ENCODE measurements at regions not wholly inside any gene's neighbourhood (a gene's known extent, or its start where the extent isn't known, plus 50 kb on each side); places are given as distances from the start of the nearest gene placed in this dataset.
"Not testable (repeated sequence)": the region's sequence is repeated elsewhere in the genome, so short reads cannot be mapped to it uniquely, and the experiment has no call there.

DNA sequence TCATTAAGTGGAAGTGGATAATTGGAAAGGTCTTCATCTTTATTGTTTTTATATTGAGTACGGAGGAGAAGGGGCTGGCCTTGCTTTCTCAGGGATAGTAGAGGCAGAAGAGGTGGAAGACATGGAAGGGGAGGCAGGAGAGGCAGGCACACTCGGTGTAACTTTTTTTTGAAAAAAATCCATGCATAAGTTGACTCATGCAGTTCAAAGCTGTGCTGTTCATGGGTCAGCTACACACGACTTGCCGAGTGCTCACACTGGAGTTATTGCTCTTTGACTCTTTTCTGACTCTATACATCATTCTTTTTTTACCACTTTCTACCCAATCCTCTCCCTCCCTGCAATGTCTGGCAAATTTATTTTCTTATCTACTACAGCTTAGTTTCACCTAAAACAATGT lies 158.3 kb upstream of the AADAT start:
- DNase-seq: no peak

GRCh38 chr4:170247596-170247995 lies 157.8 kb upstream of the AADAT start:
- DNase-seq: no peak

GRCh38 chr4:170243662-170244288 lies 154.0 kb upstream of the AADAT start:
- DNase-seq: no peak

GRCh38 chr4:170242471-170242870 lies 152.7 kb upstream of the AADAT start:
- DNase-seq: no peak

GRCh38 chr4:170234800-170235199 lies 145.0 kb upstream of the AADAT start:
- no peak for DNase-seq

DNA sequence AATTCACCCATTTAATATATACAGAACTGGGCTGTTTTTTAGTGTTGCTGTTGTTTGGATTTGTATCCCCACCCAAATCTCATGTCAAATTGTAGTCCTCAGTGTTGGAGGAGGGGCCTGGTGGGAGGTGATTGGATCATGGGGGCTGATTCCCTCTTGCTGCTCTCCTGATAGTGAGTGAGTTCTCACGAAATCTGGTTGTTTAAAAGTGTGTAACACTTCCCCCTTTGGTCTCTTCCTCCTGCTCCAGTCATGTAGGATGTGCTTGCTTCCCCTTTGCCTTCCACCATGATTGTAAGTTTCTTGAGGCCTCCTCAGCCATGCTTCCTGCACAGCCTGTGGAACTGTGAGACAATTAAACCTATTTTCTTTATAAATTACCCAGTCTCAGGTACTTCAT lies 141.6 kb upstream of the AADAT start:
- no peak for DNase-seq

GRCh38 chr4:170230242-170230641 lies 140.5 kb upstream of the AADAT start:
- DNase-seq: no peak

DNA sequence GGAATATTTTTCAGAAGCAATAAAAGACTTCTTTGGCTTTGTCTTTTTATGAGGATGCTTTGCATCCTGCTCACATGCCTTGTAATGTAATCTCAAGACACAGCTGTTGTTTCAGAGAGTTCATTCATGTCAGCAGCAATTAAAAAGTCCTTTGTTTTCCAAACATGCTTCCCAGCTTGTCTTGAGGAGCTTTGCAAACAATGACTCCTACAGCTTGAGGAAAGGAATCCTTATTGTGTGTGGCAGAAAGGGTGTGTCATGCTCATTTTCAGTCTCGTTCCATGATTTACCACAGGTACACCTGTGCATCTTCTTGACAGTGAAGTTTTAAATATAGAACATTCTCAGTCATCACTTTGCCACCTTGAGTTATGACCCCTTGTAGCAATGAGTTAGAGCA lies 139.2 kb upstream of the AADAT start:
- no peak for DNase-seq

GRCh38 chr4:170227928-170228327 lies 138.2 kb upstream of the AADAT start:
- DNase-seq: no peak

GRCh38 chr4:170226288-170226687 lies 136.5 kb upstream of the AADAT start:
- DNase-seq: no peak

DNA sequence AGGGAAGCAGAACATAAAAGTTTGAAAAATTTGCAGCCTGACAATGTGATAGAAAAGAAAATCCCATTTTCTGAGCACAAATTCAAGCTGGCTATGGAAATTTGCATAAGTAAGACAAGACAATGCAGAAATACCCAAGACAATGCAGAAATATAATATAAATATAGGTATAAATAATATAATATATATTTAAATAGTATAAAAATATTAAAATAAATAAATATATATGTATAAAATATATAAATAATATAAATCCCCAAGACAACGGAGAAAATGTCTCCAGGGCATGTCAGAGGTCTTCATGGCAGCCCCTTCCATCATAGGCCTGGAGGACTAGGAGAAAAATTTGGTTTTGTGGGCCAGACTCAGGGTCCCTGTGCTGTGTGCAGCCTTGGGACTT lies 125.0 kb upstream of the AADAT start:
- no peak for DNase-seq

DNA sequence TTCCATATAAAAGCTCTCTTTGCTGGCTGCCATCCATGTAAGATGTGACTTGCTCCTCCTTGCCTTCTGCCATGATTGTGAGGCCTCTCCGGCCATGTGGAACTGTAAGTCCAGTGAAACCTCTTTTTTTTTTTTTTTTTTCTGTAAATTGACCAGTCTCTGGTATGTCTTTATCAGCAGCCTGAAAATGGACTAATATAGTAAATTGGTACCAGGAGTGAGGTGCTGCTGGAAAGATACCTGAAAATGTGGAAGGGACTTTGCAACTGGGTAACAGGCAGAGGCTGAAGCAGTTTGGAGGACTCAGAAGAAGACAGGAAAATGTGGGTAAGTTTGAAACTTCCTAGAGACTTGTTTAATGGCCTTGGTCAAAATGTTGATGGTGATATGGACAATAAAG lies 124.3 kb upstream of the AADAT start:
- DNase-seq: no peak

GRCh38 chr4:170202721-170203120 lies 113.0 kb upstream of the AADAT start:
- DNase-seq: no peak

DNA sequence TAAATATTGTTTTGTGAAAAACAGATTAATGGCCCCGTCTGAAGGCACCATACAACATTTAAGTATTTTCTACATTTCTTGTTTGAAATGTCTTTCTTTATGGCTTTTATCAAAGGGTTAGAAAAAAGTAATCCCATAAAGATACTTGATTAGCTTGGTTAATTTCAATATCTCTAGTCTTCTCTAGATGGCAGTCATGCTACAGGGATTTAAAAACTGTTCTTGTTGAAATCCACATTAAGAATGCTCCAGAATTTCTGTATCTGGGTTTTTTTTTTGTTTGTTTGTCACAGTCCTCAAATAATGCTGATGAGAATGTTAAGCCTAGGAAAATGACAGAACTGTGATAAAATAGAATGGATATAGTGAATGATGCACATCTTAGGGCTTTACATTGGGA lies 109.0 kb upstream of the AADAT start:
- no peak for DNase-seq

GRCh38 chr4:170194794-170195193 lies 105.0 kb upstream of the AADAT start:
- not testable (repeated sequence) for DNase-seq

GRCh38 chr4:170193496-170193895 lies 103.7 kb upstream of the AADAT start:
- no peak for DNase-seq

DNA sequence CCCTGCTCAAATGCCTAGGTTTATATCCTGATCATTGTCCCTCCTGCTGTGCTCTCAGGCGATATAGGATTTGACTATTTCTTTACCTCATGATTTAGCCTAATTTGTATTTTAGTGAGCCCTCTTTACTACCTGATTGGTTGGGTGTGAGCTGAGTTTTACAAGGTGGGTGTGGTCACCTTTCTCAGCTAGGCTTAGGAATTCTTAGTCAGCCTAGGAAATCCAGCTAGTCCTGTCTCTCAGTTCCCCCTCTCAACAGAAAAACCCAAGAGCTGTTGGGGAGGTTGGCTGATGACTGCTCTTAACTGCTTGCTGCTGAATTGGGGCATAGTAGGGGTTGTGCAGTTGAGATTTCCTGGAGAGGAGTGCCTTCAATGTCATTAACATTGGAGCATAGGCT lies 100.5 kb upstream of the AADAT start:
- DNase-seq: no peak

GRCh38 chr4:170170861-170171260 lies 81.1 kb upstream of the AADAT start:
- DNase-seq: no peak

GRCh38 chr4:170169699-170170098 lies 79.9 kb upstream of the AADAT start:
- DNase-seq: no peak

DNA sequence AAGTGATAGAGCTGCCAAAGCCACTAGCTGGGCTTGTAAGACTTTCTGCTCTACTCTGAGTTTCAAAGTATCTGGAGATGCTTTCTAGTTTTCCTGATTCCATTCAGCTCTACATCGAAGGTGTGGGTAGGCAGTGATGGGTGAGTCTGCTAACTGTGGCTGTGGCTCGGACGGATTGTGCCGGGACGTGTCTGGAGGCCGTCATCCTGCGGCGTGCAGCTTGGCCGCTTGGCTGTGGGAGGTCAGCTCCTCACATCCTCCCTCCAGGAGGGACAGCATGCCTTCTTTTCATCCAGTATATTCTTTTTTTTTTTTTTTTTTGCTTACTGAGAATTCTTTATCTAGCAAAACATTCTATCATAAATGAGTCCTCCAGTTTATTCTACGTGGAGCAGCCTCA lies 77.9 kb upstream of the AADAT start:
- DNase-seq: no peak

DNA sequence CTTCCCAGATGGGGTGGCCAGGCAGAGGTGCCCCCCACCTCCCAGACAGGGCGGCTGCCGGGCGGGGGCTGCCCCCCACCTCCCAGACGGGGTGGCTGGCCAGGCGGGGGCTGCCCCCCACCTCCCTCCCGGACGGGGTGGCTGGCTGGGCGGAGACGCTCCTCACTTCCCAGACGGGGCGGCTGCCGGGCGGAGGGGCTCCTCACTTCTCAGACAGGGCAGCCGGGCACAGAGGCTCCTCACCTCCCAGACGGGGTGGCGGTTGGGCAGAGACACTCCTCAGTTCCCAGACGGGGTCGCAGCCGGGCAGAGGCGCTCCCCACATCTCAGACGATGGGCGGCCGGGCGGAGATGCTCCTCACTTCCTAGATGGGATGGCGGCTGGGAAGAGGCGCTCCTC lies 76.4 kb upstream of the AADAT start:
- DNase-seq: not testable (repeated sequence)

- DNase-seq: no peak
Observed at GRCh38 chr4:170162416-170162815, 72.7 kb upstream of the AADAT start.

GRCh38 chr4:170157670-170158069 lies 67.9 kb upstream of the AADAT start:
- DNase-seq: no peak

DNA sequence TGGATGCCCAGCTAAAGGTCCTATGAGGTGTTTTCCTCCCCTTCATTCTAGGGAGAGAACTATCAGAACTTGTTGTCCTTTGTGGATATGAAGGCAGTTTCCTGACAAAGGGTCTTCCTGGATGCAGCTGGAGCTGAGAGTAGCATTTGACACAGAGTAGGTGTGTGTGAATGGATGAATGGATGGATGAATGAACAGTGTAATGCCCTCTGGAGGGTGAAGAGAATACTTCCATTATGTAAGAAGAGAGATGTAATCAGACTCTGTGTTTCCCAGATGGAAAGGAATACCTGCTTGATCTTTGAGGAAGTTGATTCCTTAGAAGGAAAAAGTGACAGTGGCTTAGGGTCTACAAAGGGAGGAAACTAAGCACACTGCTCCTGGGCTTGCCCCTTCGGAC lies 55.4 kb upstream of the AADAT start:
- DNase-seq: no peak

DNA sequence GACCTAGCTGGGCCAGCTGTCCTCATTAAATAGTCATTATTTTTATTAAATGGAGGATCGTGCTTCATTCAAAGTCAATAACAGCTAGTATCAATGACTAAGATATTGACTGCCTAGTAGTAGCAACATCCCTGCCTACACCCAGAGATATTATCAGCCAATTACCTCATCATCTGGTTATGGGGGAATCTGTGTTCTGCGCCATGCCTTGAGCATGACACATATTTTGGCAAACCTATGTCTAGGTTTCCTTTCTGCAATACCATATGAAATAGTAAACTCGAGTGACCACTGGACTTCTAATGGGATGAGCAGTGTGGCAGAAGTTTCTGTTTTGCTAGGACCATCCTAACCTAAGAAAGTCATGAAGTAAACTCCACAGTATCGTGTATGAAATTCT lies 50.0 kb upstream of the AADAT start:
- DNase-seq: no peak
